Muscle of leg (tissue), 3 donors: ENCODE measurements at regions not wholly inside any gene's neighbourhood (a gene's known extent, or its start where the extent isn't known, plus 50 kb on each side); places are given as distances from the start of the nearest gene placed in this dataset.

Experiments used
- DNase-seq: peaks from one replicate; pipeline ENCODE4 v3.0.0; 2013
- H3K27ac ChIP-seq: one replicate; pipeline ENCODE4 v1.5.1; 2013; ENCODE audit warnings: mild to moderate bottlenecking, low read length, control low read depth
- H3K27me3 ChIP-seq: one replicate; pipeline ENCODE4 v1.6.1; 2013; ENCODE audit warnings: low read length; ENCODE audit not compliant: control insufficient read depth, insufficient read depth
- H3K36me3 ChIP-seq: one replicate; pipeline ENCODE4 v1.6.1; 2013; ENCODE audit warnings: low read length; ENCODE audit not compliant: control insufficient read depth, insufficient read depth
- H3K4me1 ChIP-seq: one replicate; pipeline ENCODE4 v1.6.1; 2013; ENCODE audit warnings: low read length; ENCODE audit not compliant: control insufficient read depth, insufficient read depth
- H3K4me3 ChIP-seq: one replicate; pipeline ENCODE4 v1.5.1; 2013; ENCODE audit warnings: low read length, control low read depth
- H3K9me3 ChIP-seq: replicated peaks from 2 replicates; pipeline ENCODE4 v1.6.1; 2013; ENCODE audit warnings: low read depth, low read length; ENCODE audit not compliant: control insufficient read depth
- WGBS: methylation state at CpG from one replicate; pipeline ENCODE4 v1.1.5; 2013; ENCODE audit warnings: missing lambda C conversion rate; ENCODE audit not compliant: insufficient coverage; 5-methylcytosine and 5-hydroxymethylcytosine counted together

DNA sequence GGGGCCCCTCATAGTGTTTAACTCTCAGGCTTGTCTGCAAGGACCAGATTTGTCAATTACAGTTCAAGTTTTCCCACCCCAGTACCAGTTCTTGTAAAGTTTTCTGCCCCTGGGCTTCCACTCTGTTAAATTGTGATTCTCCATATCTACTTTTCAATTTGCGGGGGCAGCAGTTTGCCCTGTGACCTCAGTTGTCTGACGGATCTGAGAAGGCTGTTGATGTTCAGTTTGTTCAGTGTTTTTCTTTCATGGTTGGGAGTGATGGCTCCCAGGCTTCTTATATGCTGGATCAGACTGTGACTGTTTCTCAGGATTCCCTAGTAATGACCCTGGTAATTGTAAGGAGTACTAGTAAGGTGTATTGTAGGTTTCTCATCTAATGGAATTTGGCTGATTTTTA lies 101.0 kb upstream of the GGTLC1 start:
- DNase-seq = no peak
- Histone ChIP-seq H3K36me3 (no peaks in the 10 kb centered on the region), H3K9me3 (no peaks in the 10 kb centered on the region), H3K27me3 (no peaks in the 10 kb centered on the region), H3K4me3 (no peak overlapping the region), H3K4me1 (no peaks in the 10 kb centered on the region), H3K27ac (no peak overlapping the region)
- WGBS = no CpG with 5 or more reads among the region's 2 CpGs

DNA sequence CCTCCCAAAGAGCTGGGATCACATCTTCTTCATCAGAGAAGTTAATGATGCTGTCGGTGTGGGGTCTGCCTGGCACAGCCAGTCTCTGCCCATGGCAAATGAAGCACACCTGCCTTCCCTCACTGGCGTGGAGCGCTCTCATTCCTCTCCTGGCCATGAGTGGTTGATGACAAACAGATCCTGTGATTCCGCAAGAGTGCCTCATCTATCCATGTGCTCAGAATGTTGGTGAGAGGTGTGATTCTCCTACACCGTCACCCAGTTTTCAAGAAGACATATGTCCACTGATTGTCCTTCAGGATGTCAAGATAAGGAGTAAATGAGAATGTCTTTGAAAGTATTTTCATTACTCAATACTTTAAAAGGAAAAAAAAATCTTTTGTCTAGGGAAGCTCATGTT lies 97.5 kb upstream of the GGTLC1 start:
- Histone ChIP-seq H3K27ac (no peak overlapping the region), H3K9me3 (no peaks in the 10 kb centered on the region), H3K4me1 (no peaks in the 10 kb centered on the region), H3K4me3 (no peak overlapping the region), H3K36me3 (no peaks in the 10 kb centered on the region), H3K27me3 (no peaks in the 10 kb centered on the region)
- WGBS = no CpG with 5 or more reads among the region's 5 CpGs
- no peak for DNase-seq

DNA sequence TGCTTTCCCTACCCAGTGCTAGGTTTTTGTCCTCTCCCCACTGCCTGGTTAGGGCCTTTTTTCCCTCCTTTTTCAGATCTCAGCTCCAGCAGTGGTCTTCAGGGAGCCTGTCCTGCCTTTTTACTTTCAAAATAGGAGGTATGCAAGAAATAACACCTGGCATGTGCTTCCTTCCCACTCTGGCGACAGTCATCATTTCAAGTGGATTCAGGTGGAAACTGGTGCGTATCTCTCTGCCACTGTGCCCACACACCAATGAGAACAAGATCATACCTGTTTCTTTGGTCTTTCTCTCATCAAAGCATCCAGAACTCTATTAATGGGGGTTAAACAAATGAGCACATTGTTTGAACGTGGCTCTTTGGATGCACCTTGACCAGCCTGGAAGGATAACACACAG lies 95.7 kb upstream of the GGTLC1 start:
- H3K9me3 ChIP-seq = no peaks in the 10 kb centered on the region
- H3K4me1 ChIP-seq = no peaks in the 10 kb centered on the region
- no peak overlapping the region for H3K4me3 ChIP-seq
- 72% methylated on average over 2 of the region's 3 CpGs for WGBS
- H3K27me3 ChIP-seq = no peaks in the 10 kb centered on the region
- no peak overlapping the region for H3K27ac ChIP-seq
- H3K36me3 ChIP-seq = no peaks in the 10 kb centered on the region
- no peak for DNase-seq

DNA sequence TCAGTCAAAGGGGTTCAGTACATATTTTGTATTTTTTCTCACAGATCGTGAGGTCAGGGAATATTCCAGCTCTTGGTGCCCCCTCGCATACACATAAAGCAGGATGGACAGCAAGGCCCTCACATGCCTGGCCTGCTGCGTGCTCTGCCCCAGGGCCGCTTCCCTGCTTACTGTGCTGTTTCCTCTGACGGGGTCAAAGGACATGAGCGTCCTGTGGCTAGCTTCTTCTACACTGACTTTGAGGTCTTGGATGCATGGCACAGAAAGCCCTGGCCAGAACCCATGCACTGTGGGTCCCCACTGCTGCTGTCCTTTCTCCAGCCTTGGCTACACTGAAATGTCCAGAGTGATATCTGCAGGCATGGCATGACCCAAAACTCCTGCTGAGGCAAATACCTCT lies 92.5 kb upstream of the GGTLC1 start:
- H3K9me3 ChIP-seq = no peaks in the 10 kb centered on the region
- no peak overlapping the region for H3K4me3 ChIP-seq
- WGBS = 85% methylated on average over 6 of the region's 6 CpGs
- no peak overlapping the region for H3K27ac ChIP-seq
- no peaks in the 10 kb centered on the region for H3K4me1 ChIP-seq
- DNase-seq = no peak
- H3K36me3 ChIP-seq = no peaks in the 10 kb centered on the region
- no peaks in the 10 kb centered on the region for H3K27me3 ChIP-seq

DNA sequence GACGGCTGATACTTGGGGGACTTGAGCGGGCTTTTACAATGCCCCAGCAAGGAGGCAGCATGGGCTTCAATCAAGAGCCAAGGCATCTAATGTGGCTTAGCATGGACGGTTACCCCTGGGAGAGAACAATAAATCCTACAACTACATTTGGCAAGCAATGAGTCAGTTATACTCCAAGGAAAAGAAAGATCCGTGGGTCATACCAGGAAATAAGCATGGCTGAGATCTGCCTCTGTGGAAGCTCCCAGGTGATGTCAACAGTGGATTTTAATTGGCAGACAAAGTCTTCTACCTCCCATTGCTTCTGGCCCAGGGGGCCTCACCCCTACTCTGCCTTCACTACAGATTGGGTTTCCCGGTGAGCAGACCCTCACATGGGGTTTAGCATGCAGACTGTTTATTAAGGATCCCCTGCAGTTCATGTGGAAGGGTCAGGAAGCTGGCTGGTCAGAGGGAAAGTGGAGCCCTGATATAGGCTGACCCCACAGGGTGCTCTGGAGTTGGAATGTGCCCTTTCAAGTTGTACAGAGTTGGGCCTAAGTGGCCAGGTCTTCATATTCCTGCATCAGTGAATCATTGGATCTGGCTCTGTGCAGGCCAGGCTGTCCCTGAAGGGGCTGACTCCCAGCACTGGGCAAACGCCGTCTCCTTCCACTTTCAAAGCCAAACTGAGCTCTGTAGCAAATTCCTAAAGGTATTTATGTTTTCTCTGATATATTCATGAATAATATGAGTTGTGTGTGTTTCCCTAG lies 91.3 kb upstream of the GGTLC1 start:
- no CpG with 5 or more reads among the region's 7 CpGs for WGBS
- H3K4me3 ChIP-seq = no peak overlapping the region
- no peaks in the 10 kb centered on the region for H3K36me3 ChIP-seq
- no peaks in the 10 kb centered on the region for H3K27me3 ChIP-seq
- DNase-seq = no peak
- no peaks in the 10 kb centered on the region for H3K9me3 ChIP-seq
- H3K27ac ChIP-seq = no peak overlapping the region
- H3K4me1 ChIP-seq = no peaks in the 10 kb centered on the region

DNA sequence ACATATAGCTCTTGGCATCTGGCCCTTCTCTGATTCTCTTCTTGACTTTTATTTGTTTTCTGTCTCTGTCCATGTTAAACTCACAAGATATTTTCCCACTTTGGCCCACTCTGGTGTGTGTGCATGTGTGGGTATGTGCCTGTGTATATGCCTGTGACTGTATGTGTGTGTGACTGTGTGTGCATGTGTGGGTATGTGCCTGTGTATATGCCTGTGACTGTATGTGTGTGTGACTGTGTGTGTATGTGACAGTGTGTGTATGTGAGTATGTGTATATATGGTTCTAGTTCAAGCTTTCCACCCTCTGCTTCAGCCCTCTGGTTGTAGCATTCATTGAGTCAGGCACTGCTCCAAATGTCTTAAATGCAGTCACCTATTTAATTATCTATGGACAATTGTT lies 88.6 kb upstream of the GGTLC1 start:
- H3K4me3 ChIP-seq = no peak overlapping the region
- no peak for DNase-seq
- no peaks in the 10 kb centered on the region for H3K4me1 ChIP-seq
- no peaks in the 10 kb centered on the region for H3K36me3 ChIP-seq
- no peaks in the 10 kb centered on the region for H3K27me3 ChIP-seq
- H3K9me3 ChIP-seq = no peaks in the 10 kb centered on the region
- no peak overlapping the region for H3K27ac ChIP-seq

DNA sequence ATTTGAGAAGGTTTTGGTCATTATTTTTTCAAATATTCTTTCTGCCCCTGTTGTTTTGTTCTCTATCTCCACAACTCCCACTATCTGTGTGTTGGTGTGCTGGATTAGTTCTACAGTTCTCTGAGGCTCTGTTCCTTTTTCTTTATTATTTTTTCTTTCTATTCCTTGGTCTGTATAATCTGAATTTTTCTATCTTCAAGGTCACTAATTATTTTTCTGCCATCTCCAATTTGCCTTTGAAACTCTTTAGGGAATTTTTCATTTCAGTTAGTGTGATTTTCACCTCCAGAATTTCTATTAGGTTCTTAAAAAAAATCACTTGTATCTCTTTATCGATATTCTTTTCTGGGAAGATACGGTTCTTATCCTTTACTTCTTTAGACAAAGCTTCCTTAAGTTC lies 82.1 kb upstream of the GGTLC1 start:
- no CpG with 5 or more reads among the region's 2 CpGs for WGBS
- no peaks in the 10 kb centered on the region for H3K4me1 ChIP-seq

DNA sequence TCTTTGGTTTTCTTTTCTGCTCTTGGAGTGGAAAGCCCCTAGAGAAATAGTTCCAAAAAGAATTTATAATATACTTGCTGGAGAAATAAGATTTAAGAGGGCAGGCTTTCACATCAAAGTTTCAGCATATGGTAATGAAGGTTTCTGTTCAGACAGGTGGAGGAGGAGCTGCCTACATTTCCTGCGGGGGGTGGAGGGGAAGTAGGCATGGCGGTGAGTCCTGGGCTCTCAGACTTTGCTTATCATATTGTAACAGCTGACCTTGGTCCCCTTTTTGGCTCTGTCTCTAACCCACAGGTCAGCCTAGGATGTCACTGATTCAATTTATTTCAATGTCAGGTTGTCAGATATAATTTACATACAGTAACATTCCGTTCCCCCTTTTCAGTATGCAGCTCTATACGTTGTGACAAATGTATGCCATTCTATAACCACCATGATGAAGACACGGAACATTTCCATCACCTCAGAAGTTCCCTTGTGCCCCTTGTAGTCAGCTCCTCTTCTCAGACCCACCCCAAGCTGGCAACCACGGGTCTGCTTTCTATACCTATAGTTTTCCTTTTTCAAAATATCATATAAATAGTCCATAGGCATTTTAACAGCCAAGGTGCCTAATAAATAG lies 77.6 kb upstream of the GGTLC1 start:
- no peaks in the 10 kb centered on the region for H3K9me3 ChIP-seq
- WGBS = 74% methylated on average over 5 of the region's 6 CpGs

More for the DNA sequence above, 82.1 kb upstream of the GGTLC1 start:
- H3K9me3 ChIP-seq = no peaks in the 10 kb centered on the region
- no peak overlapping the region for H3K4me3 ChIP-seq
- DNase-seq = no peak
- peaks cover 2% of the 10 kb centered on the region for H3K27me3 ChIP-seq
- H3K27ac ChIP-seq = no peak overlapping the region
- no peaks in the 10 kb centered on the region for H3K36me3 ChIP-seq

DNA sequence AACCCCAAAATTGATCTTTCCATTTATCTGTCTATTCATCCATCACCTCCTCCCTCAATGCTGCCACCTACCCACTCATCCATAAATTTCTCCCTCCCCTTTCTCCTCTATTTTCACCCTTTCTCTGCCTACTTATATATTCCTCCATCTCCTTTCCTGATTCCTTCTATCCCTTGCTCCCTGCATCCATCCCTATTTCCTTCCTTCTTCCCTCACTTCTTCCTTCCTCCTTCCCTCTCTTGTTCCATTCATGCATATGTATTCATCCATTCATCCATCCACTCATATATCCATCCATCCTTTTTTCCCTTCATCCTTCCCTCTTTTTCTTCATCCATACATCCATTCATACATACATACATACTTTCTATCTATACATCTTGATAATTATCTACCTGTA lies 76.3 kb upstream of the GGTLC1 start:
- H3K27me3 ChIP-seq = peaks cover 2% of the 10 kb centered on the region
- no peak overlapping the region for H3K27ac ChIP-seq
- no peaks in the 10 kb centered on the region for H3K4me1 ChIP-seq
- H3K36me3 ChIP-seq = no peaks in the 10 kb centered on the region
- no peaks in the 10 kb centered on the region for H3K9me3 ChIP-seq
- H3K4me3 ChIP-seq = no peak overlapping the region
- DNase-seq = no peak

More for the DNA sequence above, 77.6 kb upstream of the GGTLC1 start:
- no peak for DNase-seq
- Histone ChIP-seq H3K27ac (no peak overlapping the region), H3K4me1 (no peaks in the 10 kb centered on the region), H3K4me3 (no peak overlapping the region), H3K27me3 (peaks cover 2% of the 10 kb centered on the region), H3K36me3 (no peaks in the 10 kb centered on the region)

DNA sequence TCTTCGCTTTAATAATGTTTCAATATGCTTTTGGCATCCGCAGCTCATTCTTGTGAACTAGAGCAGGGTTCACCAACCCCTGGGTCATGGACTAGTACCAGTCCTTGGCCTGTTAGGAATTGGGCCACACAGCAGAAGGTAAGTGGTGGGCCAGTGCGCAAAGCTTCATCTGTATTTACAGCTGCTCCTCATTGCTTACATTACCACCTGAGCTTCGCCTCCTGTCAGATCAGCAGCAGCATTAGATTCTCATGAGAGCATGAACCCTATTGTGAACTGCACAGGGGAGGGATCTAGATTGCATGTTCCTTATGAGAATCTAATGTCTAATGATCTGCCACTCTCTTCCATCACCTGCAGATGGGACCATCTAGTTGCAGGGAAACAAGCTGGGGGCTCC lies 75.5 kb upstream of the GGTLC1 start:
- no peaks in the 10 kb centered on the region for H3K36me3 ChIP-seq
- no peaks in the 10 kb centered on the region for H3K9me3 ChIP-seq
- no peak for DNase-seq
- no peaks in the 10 kb centered on the region for H3K4me1 ChIP-seq
- WGBS = 82% methylated on average over 2 of the region's 4 CpGs
- peaks cover 2% of the 10 kb centered on the region for H3K27me3 ChIP-seq
- H3K4me3 ChIP-seq = no peak overlapping the region
- no peak overlapping the region for H3K27ac ChIP-seq

DNA sequence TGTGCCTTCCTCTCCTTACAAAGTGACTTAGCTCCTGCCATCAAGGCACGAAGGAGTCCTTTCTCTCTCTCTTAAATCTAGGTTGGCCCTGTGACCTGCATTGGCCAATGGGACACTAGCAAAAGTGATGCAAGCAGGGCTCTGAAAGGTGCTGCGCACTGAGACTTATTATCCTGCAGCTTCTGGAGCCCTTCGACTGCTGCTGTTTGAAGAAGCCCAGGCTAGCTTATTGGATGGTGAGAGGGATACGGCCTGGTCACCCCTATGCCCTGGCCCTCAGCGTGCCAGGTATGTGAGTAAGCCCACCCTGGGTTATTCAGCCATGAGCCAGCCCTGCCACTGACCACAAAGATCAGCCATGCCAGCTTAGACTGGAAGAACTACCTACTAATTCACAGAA lies 74.5 kb upstream of the GGTLC1 start:
- WGBS = 79% methylated on average over 3 of the region's 5 CpGs
- no peaks in the 10 kb centered on the region for H3K9me3 ChIP-seq
- H3K27ac ChIP-seq = no peak overlapping the region
- H3K36me3 ChIP-seq = no peaks in the 10 kb centered on the region
- no peak for DNase-seq
- no peak overlapping the region for H3K4me3 ChIP-seq
- H3K4me1 ChIP-seq = no peaks in the 10 kb centered on the region
- H3K27me3 ChIP-seq = peaks cover 2% of the 10 kb centered on the region
